ENCODE measurements at regions not wholly inside any gene's neighbourhood (a gene's known extent, or its start where the extent isn't known, plus 50 kb on each side); places are given as distances from the start of the nearest gene placed in this dataset.

DNA sequence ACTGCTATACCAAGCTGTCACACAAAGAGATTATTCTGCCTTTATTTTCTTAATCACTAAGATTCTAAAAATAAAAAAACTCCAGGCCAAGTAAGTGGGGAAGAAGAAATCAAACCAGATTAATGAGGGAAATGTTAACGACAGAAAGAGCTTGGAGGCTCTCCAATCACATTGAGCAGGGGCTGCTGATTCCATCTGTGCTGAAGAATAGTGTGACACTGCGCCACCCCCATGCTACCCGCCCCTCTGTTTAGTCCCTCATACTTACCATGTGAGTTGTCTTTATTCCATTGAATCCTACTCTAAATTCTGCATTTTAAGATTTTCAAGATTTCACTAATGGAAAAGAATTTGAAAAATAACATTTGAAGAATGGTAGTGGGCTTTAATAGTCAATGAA, 998.0 kb upstream of the CDH2 start:
- Histone ChIP-seq H3K9me3 (ENCODE audit: control insufficient read depth, insufficient read depth, low read depth, low read length) (no peaks in the 10 kb centered on the region), H3K27me3 (ENCODE audit: control insufficient read depth, insufficient read depth, low read length) (no peaks in the 10 kb centered on the region), H3K36me3 (ENCODE audit: control insufficient read depth, insufficient read depth, low read length) (no peaks in the 10 kb centered on the region), H3K4me3 (ENCODE audit: low read depth in 2 of 2, low read length in 2 of 2) (no peak overlapping the region), H3K4me1 (ENCODE audit: control insufficient read depth, insufficient read depth, low read length) (no peaks in the 10 kb centered on the region), H3K27ac (ENCODE audit: low read length) (no peak overlapping the region)
- ChIA-PET CTCF (no interaction called here), POLR2A (no interaction called here)
- ATAC-seq (no peak), DNase-seq (ENCODE audit: low read depth, low spot score) (no peak)
- in situ Hi-C loops (cut with HindIII; ENCODE audit: low pct_unique_long_range_greater_than_20kb, low sequenced_read_pairs): no loop called here
- no TSS peak for BruUV-seq (replicated peaks)
- intact Hi-C loops (cut with micrococcal nuclease; ENCODE audit: unreplicated experiment): no loop called here
- TF ChIP-seq SIN3A (IDR thresholded peaks at IDR 0.05; ENCODE audit: borderline replicate concordance, insufficient read depth, low read depth, low read length): no peak
- TF ChIP-seq, protein P1, sequence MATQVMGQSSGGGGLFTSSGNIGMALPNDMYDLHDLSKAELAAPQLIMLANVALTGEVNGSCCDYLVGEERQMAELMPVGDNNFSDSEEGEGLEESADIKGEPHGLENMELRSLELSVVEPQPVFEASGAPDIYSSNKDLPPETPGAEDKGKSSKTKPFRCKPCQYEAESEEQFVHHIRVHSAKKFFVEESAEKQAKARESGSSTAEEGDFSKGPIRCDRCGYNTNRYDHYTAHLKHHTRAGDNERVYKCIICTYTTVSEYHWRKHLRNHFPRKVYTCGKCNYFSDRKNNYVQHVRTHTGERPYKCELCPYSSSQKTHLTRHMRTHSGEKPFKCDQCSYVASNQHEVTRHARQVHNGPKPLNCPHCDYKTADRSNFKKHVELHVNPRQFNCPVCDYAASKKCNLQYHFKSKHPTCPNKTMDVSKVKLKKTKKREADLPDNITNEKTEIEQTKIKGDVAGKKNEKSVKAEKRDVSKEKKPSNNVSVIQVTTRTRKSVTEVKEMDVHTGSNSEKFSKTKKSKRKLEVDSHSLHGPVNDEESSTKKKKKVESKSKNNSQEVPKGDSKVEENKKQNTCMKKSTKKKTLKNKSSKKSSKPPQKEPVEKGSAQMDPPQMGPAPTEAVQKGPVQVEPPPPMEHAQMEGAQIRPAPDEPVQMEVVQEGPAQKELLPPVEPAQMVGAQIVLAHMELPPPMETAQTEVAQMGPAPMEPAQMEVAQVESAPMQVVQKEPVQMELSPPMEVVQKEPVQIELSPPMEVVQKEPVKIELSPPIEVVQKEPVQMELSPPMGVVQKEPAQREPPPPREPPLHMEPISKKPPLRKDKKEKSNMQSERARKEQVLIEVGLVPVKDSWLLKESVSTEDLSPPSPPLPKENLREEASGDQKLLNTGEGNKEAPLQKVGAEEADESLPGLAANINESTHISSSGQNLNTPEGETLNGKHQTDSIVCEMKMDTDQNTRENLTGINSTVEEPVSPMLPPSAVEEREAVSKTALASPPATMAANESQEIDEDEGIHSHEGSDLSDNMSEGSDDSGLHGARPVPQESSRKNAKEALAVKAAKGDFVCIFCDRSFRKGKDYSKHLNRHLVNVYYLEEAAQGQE (IDR thresholded peaks at IDR 0.05; ENCODE audit: insufficient read depth in 1 of 2, low read depth in 2 of 2, low read length in 1 of 2): no peak
- TF ChIP-seq, protein P2, sequence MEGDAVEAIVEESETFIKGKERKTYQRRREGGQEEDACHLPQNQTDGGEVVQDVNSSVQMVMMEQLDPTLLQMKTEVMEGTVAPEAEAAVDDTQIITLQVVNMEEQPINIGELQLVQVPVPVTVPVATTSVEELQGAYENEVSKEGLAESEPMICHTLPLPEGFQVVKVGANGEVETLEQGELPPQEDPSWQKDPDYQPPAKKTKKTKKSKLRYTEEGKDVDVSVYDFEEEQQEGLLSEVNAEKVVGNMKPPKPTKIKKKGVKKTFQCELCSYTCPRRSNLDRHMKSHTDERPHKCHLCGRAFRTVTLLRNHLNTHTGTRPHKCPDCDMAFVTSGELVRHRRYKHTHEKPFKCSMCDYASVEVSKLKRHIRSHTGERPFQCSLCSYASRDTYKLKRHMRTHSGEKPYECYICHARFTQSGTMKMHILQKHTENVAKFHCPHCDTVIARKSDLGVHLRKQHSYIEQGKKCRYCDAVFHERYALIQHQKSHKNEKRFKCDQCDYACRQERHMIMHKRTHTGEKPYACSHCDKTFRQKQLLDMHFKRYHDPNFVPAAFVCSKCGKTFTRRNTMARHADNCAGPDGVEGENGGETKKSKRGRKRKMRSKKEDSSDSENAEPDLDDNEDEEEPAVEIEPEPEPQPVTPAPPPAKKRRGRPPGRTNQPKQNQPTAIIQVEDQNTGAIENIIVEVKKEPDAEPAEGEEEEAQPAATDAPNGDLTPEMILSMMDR (IDR thresholded peaks at IDR 0.05): no peak
- TF ChIP-seq TCF7L2 (IDR thresholded peaks at IDR 0.05; ENCODE audit: low read depth, low read length): no peak
- TF ChIP-seq POLR2AphosphoS5 (IDR thresholded peaks at IDR 0.05; ENCODE audit: low read depth, low read length): no peak

DNA sequence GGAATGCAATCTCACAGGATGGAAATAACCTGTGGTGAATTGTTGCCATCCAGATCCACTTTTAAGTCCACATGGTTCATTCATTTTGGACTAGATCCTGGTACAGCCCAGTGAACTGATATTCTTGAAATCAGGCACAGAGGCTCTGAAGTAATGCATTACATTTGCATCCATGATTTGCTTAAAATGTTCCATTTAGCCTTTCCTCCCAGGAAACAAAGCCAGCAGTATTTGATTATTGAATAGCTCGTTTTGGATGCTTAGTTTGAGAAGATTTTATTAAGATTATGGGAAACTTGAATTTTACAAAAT, 995.8 kb upstream of the CDH2 start:
- ChIA-PET POLR2A (no interaction called here), CTCF (no interaction called here)
- intact Hi-C loops (cut with micrococcal nuclease; ENCODE audit: unreplicated experiment): no loop called here
- H3K4me3 ChIP-seq (ENCODE audit: low read depth in 2 of 2, low read length in 2 of 2): no peak overlapping the region
- no peaks in the 10 kb centered on the region for H3K27me3 ChIP-seq (ENCODE audit: control insufficient read depth, insufficient read depth, low read length)
- H3K4me1 ChIP-seq (ENCODE audit: control insufficient read depth, insufficient read depth, low read length): no peaks in the 10 kb centered on the region
- BruUV-seq (replicated peaks): no TSS peak
- H3K9me3 ChIP-seq (ENCODE audit: control insufficient read depth, insufficient read depth, low read depth, low read length): no peaks in the 10 kb centered on the region
- in situ Hi-C loops (cut with HindIII; ENCODE audit: low pct_unique_long_range_greater_than_20kb, low sequenced_read_pairs): no loop called here
- H3K27ac ChIP-seq (ENCODE audit: low read length): no peak overlapping the region
- ATAC-seq (no peak), DNase-seq (ENCODE audit: low read depth, low spot score) (no peak)
- no peaks in the 10 kb centered on the region for H3K36me3 ChIP-seq (ENCODE audit: control insufficient read depth, insufficient read depth, low read length)
- TF ChIP-seq, protein P2 (IDR thresholded peaks at IDR 0.05): no peak
- TF ChIP-seq, protein P1 (IDR thresholded peaks at IDR 0.05; ENCODE audit: insufficient read depth in 1 of 2, low read depth in 2 of 2, low read length in 1 of 2): no peak
- no peak for TF ChIP-seq POLR2AphosphoS5 (IDR thresholded peaks at IDR 0.05; ENCODE audit: low read depth, low read length)
- no peak for TF ChIP-seq TCF7L2 (IDR thresholded peaks at IDR 0.05; ENCODE audit: low read depth, low read length)
- TF ChIP-seq SIN3A (IDR thresholded peaks at IDR 0.05; ENCODE audit: borderline replicate concordance, insufficient read depth, low read depth, low read length): no peak

All from Panc1 (cell line).